ENCODE measurements at regions not wholly inside any gene's neighbourhood (a gene's known extent, or its start where the extent isn't known, plus 50 kb on each side); places are given as distances from the start of the nearest gene placed in this dataset.

DNA sequence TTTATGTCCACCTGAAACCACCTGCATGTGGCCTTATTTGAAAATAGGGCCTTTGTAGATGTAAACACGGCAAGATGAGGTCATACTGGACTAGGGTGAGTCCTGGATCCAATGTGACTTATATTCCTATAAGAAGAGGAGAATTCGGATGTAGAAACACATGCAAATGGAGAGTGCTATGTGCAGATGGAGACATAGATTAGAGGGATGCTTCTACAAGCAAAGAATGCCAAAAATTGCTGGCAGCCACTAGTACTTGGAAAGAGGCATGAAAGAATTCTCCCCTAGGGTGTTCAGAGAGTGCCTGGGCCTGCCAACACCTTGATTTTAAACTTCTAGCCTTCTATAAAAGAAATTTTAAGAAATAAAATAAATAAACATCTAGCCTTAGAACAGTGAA is 226.1 kb downstream of the RFC3 start:
- no peaks in the 10 kb centered on the region for H3K4me1 ChIP-seq (ENCODE audit: control insufficient read depth in 2 of 2, insufficient read depth in 2 of 2, low read length in 1 of 2)
- no peaks in the 10 kb centered on the region for H3K9me3 ChIP-seq (ENCODE audit: control insufficient read depth in 2 of 2, insufficient read depth in 1 of 2, low read depth in 1 of 2, low read length in 1 of 2)
- WGBS, 2 donors: 47 to 52% methylated on average over 2 of the region's 2 CpGs
- no peaks in the 10 kb centered on the region for H3K27me3 ChIP-seq (ENCODE audit: control insufficient read depth in 1 of 2, insufficient read depth in 2 of 2, low read length in 2 of 2)
- H3K27ac ChIP-seq (ENCODE audit: low read depth in 2 of 2, low read length in 1 of 2): no peak overlapping the region
- no peaks in the 10 kb centered on the region for H3K36me3 ChIP-seq (ENCODE audit: control insufficient read depth in 2 of 2, insufficient read depth in 2 of 2, low read length in 1 of 2)
- H3K4me3 ChIP-seq (ENCODE audit: low read depth in 1 of 2, low read length in 2 of 2): no peak overlapping the region

DNA sequence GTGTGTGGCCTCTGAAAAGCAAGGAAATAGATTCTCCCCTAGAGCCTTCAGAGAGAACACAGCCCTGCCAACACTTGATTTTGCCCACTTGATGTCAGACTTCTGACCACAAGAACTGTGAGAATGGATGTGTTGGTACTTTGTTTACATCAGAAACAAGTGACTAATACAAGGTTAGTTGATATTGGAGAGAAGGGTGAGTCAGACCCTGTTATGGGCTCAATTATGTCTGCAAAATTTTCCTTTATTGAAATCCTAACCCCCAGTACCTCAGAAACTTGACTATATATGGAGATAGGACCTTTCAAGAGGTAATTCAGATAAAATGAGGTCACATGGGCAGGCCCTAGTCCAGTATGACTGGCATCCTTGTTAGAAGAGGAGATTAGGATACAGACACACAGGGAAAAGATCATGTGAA is 226.7 kb downstream of the RFC3 start:
- Histone ChIP-seq H3K4me3 (ENCODE audit: low read depth in 1 of 2, low read length in 2 of 2) (no peak overlapping the region), H3K9me3 (ENCODE audit: control insufficient read depth in 2 of 2, insufficient read depth in 1 of 2, low read depth in 1 of 2, low read length in 1 of 2) (no peaks in the 10 kb centered on the region), H3K27ac (ENCODE audit: low read depth in 2 of 2, low read length in 1 of 2) (no peak overlapping the region), H3K36me3 (ENCODE audit: control insufficient read depth in 2 of 2, insufficient read depth in 2 of 2, low read length in 1 of 2) (no peaks in the 10 kb centered on the region), H3K4me1 (ENCODE audit: control insufficient read depth in 2 of 2, insufficient read depth in 2 of 2, low read length in 1 of 2) (no peaks in the 10 kb centered on the region), H3K27me3 (ENCODE audit: control insufficient read depth in 1 of 2, insufficient read depth in 2 of 2, low read length in 2 of 2) (no peaks in the 10 kb centered on the region)

DNA sequence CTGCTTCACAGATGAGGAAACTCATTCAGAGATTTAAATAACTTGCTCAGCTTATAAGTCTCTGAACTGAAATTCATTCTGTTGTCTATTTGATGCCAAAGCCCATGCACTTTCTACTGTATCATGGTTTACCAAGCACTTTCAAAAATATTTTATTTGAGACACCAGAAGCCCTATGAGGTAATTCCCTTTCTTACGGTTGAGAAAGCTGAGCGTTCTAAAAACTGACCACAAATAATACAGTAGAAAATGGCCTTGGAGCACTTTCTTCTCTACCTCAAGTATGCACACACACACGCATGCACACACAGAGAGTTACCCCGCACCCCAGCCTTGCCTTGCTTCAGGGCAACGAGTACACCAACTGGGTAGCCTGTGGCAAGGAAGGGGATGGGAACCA is 228.5 kb downstream of the RFC3 start:
- no peaks in the 10 kb centered on the region for H3K9me3 ChIP-seq (ENCODE audit: control insufficient read depth in 2 of 2, insufficient read depth in 1 of 2, low read depth in 1 of 2, low read length in 1 of 2)
- no peaks in the 10 kb centered on the region for H3K36me3 ChIP-seq (ENCODE audit: control insufficient read depth in 2 of 2, insufficient read depth in 2 of 2, low read length in 1 of 2)
- WGBS, 2 donors: 84 to 89% methylated on average over 5 of the region's 5 CpGs
- no peak overlapping the region for H3K27ac ChIP-seq (ENCODE audit: low read depth in 2 of 2, low read length in 1 of 2)
- no peak overlapping the region for H3K4me3 ChIP-seq (ENCODE audit: low read depth in 1 of 2, low read length in 2 of 2)
- H3K4me1 ChIP-seq (ENCODE audit: control insufficient read depth in 2 of 2, insufficient read depth in 2 of 2, low read length in 1 of 2): no peaks in the 10 kb centered on the region
- H3K27me3 ChIP-seq (ENCODE audit: control insufficient read depth in 1 of 2, insufficient read depth in 2 of 2, low read length in 2 of 2): no peaks in the 10 kb centered on the region

DNA sequence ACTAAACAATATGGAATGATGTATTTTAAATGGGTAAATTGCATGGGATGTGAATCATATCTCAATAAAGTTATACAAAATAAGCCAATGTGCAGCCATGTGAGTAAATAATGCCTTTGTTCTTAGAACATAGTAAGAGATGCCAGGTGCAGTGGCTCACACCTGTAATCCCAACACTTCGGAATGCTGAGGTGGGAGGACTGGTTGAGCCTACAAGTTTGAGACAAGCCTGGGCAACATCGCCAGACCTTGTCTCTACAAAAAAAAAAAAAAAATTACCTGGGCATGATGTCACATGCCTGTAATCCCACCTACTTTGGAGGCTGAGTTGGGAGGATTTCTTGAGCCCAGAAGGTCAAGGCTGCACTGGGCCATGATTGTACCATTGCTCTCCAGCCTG is 230.7 kb downstream of the RFC3 start:
- no peak overlapping the region for H3K27ac ChIP-seq (ENCODE audit: low read depth in 2 of 2, low read length in 1 of 2)
- no peak overlapping the region for H3K4me3 ChIP-seq (ENCODE audit: low read depth in 1 of 2, low read length in 2 of 2)
- H3K9me3 ChIP-seq (ENCODE audit: control insufficient read depth in 2 of 2, insufficient read depth in 1 of 2, low read depth in 1 of 2, low read length in 1 of 2): no peaks in the 10 kb centered on the region
- H3K27me3 ChIP-seq (ENCODE audit: control insufficient read depth in 1 of 2, insufficient read depth in 2 of 2, low read length in 2 of 2): no peaks in the 10 kb centered on the region
- WGBS, 2 donors: 63 to 66% methylated on average over 2 of the region's 2 CpGs
- no peaks in the 10 kb centered on the region for H3K36me3 ChIP-seq (ENCODE audit: control insufficient read depth in 2 of 2, insufficient read depth in 2 of 2, low read length in 1 of 2)
- H3K4me1 ChIP-seq (ENCODE audit: control insufficient read depth in 2 of 2, insufficient read depth in 2 of 2, low read length in 1 of 2): no peaks in the 10 kb centered on the region

DNA sequence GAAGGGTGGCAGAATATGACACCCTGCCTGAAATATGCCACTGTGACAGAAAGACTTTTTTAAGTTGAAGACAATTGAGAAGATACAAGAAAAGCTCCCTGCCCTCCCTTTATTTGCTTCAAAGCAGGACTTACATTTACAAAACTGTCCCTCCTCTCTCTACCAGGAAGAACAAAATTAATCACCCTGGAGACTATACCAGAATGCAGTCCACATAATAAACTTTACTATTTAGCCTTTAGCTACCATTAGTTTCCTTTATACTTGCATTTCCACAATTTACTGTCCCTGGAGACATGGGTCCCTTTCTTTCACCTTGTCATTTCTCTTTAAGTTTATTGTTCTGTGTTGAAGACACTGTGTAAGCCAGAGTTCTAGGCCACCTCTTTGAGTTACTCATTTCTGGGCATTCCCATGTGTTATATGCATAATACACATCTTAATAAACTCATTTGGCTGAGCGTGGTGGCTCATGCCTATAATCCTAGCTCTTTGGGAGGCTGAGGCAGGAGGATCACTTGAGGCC is 238.8 kb downstream of the RFC3 start:
- H3K4me3 ChIP-seq (ENCODE audit: low read depth in 1 of 2, low read length in 2 of 2): no peak overlapping the region
- H3K9me3 ChIP-seq (ENCODE audit: control insufficient read depth in 2 of 2, insufficient read depth in 1 of 2, low read depth in 1 of 2, low read length in 1 of 2): peaks cover 0 to 2% of the 10 kb centered on the region in 2 donors
- H3K36me3 ChIP-seq (ENCODE audit: control insufficient read depth in 2 of 2, insufficient read depth in 2 of 2, low read length in 1 of 2): no peaks in the 10 kb centered on the region
- no peaks in the 10 kb centered on the region for H3K27me3 ChIP-seq (ENCODE audit: control insufficient read depth in 1 of 2, insufficient read depth in 2 of 2, low read length in 2 of 2)
- H3K4me1 ChIP-seq (ENCODE audit: control insufficient read depth in 2 of 2, insufficient read depth in 2 of 2, low read length in 1 of 2): no peaks in the 10 kb centered on the region
- 84 to 89% methylated on average over 1 of the region's 1 CpG for WGBS, 2 donors
- H3K27ac ChIP-seq (ENCODE audit: low read depth in 2 of 2, low read length in 1 of 2): no peak overlapping the region

DNA sequence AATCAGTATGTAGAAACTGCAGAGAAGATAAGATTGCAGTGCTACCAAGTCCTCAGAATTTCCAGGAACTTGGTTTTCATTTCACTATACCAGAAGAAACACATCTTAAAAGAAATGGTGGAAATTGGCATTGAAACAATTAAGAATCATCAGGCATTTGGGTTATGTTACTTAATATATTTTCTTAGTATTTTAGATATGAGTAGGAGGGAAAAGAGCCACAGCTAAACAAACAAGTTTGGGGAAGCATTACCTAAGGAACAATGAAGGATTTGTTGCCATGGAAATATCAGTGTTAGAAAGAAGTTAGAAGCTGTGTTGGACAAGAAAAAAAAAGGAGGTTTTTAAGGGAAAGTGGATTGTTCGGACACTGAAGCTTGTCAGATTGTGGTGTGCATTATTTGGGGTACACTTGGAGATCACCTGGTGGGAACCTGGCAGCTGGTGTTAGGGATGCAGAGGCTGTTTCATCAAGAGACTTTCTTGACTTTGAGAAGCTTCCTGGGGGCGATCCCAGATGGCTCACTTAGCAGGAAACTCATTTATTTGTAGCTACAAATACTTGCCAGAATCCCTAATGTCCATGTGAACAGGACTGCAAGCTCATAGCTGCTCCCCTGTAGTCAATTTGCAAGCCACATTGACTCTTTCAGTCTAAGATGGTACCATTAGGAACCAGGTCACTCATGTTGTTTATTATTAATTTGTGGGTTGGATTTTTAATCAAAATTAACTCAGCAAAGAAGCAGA is 246.7 kb downstream of the RFC3 start:
- no peaks in the 10 kb centered on the region for H3K27me3 ChIP-seq (ENCODE audit: control insufficient read depth in 1 of 2, insufficient read depth in 2 of 2, low read length in 2 of 2)
- no peaks in the 10 kb centered on the region for H3K36me3 ChIP-seq (ENCODE audit: control insufficient read depth in 2 of 2, insufficient read depth in 2 of 2, low read length in 1 of 2)
- H3K27ac ChIP-seq (ENCODE audit: low read depth in 2 of 2, low read length in 1 of 2): no peak overlapping the region
- 64 to 77% methylated on average over 2 of the region's 2 CpGs for WGBS, 2 donors
- no peak overlapping the region for H3K4me3 ChIP-seq (ENCODE audit: low read depth in 1 of 2, low read length in 2 of 2)
- no peaks in the 10 kb centered on the region for H3K9me3 ChIP-seq (ENCODE audit: control insufficient read depth in 2 of 2, insufficient read depth in 1 of 2, low read depth in 1 of 2, low read length in 1 of 2)
- H3K4me1 ChIP-seq (ENCODE audit: control insufficient read depth in 2 of 2, insufficient read depth in 2 of 2, low read length in 1 of 2): no peaks in the 10 kb centered on the region

DNA sequence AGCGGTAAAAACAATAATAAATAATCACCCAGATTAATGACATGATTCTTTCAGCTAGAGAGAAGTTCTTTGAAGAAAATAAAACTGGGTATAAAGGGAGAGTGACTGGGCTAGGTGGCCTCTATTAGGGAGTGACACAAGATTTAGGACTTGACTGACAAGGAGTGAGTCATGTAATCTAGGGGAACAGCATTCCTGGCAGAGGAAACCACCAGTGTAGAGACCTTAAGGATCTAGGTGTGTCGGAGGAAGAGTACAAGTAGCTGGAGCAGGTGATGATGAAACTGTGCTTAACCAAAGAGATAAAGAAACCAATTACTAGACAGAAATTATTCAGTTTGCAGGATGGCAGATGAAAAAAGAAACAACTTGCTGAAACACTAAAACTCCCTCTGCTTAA is 248.0 kb downstream of the RFC3 start:
- H3K4me1 ChIP-seq (ENCODE audit: control insufficient read depth in 2 of 2, insufficient read depth in 2 of 2, low read length in 1 of 2): no peaks in the 10 kb centered on the region
- H3K9me3 ChIP-seq (ENCODE audit: control insufficient read depth in 2 of 2, insufficient read depth in 1 of 2, low read depth in 1 of 2, low read length in 1 of 2): no peaks in the 10 kb centered on the region
- no peak overlapping the region for H3K27ac ChIP-seq (ENCODE audit: low read depth in 2 of 2, low read length in 1 of 2)
- WGBS, 2 donors: 66 to 70% methylated on average over 2 of the region's 2 CpGs
- no peaks in the 10 kb centered on the region for H3K27me3 ChIP-seq (ENCODE audit: control insufficient read depth in 1 of 2, insufficient read depth in 2 of 2, low read length in 2 of 2)
- H3K36me3 ChIP-seq (ENCODE audit: control insufficient read depth in 2 of 2, insufficient read depth in 2 of 2, low read length in 1 of 2): no peaks in the 10 kb centered on the region
- H3K4me3 ChIP-seq (ENCODE audit: low read depth in 1 of 2, low read length in 2 of 2): no peak overlapping the region

DNA sequence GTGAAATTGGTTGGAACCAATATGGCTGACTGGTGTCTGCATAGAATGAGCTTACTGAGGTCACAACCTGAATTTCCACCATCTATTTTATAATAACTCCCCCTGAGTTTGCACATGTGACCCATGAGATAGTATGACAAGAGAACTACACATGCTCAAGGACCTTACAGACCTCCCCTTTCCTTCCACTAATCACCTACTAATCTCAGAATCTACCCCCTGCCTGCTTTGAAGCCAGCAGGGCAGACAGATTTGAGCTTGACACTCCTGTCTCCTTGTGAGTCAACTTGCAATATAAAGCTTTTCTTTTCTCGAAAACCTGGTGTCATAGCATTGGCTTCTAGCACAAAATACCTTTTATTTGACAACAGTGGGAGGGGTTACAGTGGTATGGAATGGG is 248.4 kb downstream of the RFC3 start:
- Histone ChIP-seq H3K27me3 (ENCODE audit: control insufficient read depth in 1 of 2, insufficient read depth in 2 of 2, low read length in 2 of 2) (no peaks in the 10 kb centered on the region), H3K4me1 (ENCODE audit: control insufficient read depth in 2 of 2, insufficient read depth in 2 of 2, low read length in 1 of 2) (no peaks in the 10 kb centered on the region), H3K27ac (ENCODE audit: low read depth in 2 of 2, low read length in 1 of 2) (no peak overlapping the region), H3K4me3 (ENCODE audit: low read depth in 1 of 2, low read length in 2 of 2) (no peak overlapping the region), H3K9me3 (ENCODE audit: control insufficient read depth in 2 of 2, insufficient read depth in 1 of 2, low read depth in 1 of 2, low read length in 1 of 2) (no peaks in the 10 kb centered on the region), H3K36me3 (ENCODE audit: control insufficient read depth in 2 of 2, insufficient read depth in 2 of 2, low read length in 1 of 2) (no peaks in the 10 kb centered on the region)
- WGBS, 2 donors: 75 to 81% methylated on average over 1 of the region's 1 CpG

DNA sequence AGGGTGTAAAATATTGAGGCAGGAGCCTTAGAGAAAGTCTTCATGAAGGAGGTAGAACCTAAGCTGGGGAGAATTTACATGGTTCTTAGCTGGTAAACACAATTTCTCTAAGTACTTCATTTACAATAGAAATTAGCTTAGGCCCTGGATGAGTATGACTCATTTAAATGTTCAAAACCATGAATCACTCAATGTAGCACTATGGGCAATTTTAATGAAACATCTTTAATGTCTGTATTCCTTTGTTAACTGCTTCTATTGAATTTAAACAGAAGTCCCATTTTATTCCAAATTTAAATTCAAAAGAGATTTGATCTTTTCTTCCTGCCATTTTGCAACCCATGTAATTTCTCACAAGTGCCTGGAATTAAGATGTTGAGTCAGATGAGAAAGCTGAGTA is 252.1 kb downstream of the RFC3 start:
- H3K27me3 ChIP-seq (ENCODE audit: control insufficient read depth in 1 of 2, insufficient read depth in 2 of 2, low read length in 2 of 2): no peaks in the 10 kb centered on the region
- no peaks in the 10 kb centered on the region for H3K4me1 ChIP-seq (ENCODE audit: control insufficient read depth in 2 of 2, insufficient read depth in 2 of 2, low read length in 1 of 2)
- H3K4me3 ChIP-seq (ENCODE audit: low read depth in 1 of 2, low read length in 2 of 2): no peak overlapping the region

DNA sequence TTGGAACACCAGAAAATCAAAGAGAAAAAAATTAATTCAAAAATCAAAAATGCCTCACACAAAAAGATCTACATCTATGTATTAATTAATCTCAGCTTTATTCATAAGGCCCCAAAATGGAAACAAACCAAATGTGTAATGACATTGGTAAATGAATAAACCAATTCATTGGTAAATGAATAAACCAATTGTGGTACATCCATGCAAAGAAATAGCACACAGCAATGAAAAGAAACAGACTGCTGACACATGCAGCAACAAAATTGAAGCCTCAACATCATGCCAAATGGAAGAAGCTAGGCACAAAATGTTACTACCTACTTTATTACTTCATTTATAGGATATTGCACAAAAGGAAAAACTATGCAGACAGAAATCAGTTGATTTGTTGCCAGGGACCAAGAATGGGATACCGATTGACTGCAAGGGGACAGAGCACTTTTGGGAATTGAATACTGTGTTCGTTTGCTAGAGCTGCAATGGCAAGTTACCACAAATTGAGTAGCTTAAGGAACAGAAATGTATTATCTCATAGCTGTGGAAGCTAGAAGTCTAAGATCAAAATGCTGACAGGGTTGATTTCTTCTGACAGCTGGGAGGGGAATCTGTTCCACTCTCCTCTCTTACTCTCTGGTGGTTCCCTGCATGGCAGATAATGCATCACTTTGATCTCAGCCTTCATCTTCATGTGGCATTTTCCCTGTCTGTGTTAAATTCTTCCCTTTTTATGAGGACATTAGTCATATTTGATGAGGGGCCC is 252.8 kb downstream of the RFC3 start:
- Histone ChIP-seq H3K9me3 (ENCODE audit: control insufficient read depth in 2 of 2, insufficient read depth in 1 of 2, low read depth in 1 of 2, low read length in 1 of 2) (no peaks in the 10 kb centered on the region), H3K36me3 (ENCODE audit: control insufficient read depth in 2 of 2, insufficient read depth in 2 of 2, low read length in 1 of 2) (no peaks in the 10 kb centered on the region), H3K4me1 (ENCODE audit: control insufficient read depth in 2 of 2, insufficient read depth in 2 of 2, low read length in 1 of 2) (no peaks in the 10 kb centered on the region), H3K27me3 (ENCODE audit: control insufficient read depth in 1 of 2, insufficient read depth in 2 of 2, low read length in 2 of 2) (no peaks in the 10 kb centered on the region), H3K4me3 (ENCODE audit: low read depth in 1 of 2, low read length in 2 of 2) (no peak overlapping the region), H3K27ac (ENCODE audit: low read depth in 2 of 2, low read length in 1 of 2) (no peak overlapping the region)
- WGBS, 2 donors: 90 to 93% methylated on average over 2 of the region's 2 CpGs

More for the DNA sequence above, 252.1 kb downstream of the RFC3 start:
- Histone ChIP-seq H3K9me3 (ENCODE audit: control insufficient read depth in 2 of 2, insufficient read depth in 1 of 2, low read depth in 1 of 2, low read length in 1 of 2) (no peaks in the 10 kb centered on the region), H3K27ac (ENCODE audit: low read depth in 2 of 2, low read length in 1 of 2) (no peak overlapping the region), H3K36me3 (ENCODE audit: control insufficient read depth in 2 of 2, insufficient read depth in 2 of 2, low read length in 1 of 2) (no peaks in the 10 kb centered on the region)
